A673 (cell line): ENCODE measurements at regions not wholly inside any gene's neighbourhood (a gene's known extent, or its start where the extent isn't known, plus 50 kb on each side); places are given as distances from the start of the nearest gene placed in this dataset.

Experiments used
- CTCF ChIP-seq: fragments of 300-800, 200-600 bp; sonication (generic); conservative IDR thresholded peaks from 2 replicates; pipeline ENCODE4 v1.5.1; 2017; ENCODE audit warnings: low read depth, mild to moderate bottlenecking, antibody characterized with exemption, low read length, moderate library complexity, mixed read lengths
- EZH2 ChIP-seq: fragments of 200-600 bp; sonication (generic); IDR thresholded peaks from 2 replicates; pipeline ENCODE4 v1.6.1; 2017; ENCODE audit warnings: borderline replicate concordance, low read depth, mild to moderate bottlenecking, mixed read lengths, antibody characterized with exemption, low read length; ENCODE audit not compliant: poor library complexity, severe bottlenecking

DNA sequence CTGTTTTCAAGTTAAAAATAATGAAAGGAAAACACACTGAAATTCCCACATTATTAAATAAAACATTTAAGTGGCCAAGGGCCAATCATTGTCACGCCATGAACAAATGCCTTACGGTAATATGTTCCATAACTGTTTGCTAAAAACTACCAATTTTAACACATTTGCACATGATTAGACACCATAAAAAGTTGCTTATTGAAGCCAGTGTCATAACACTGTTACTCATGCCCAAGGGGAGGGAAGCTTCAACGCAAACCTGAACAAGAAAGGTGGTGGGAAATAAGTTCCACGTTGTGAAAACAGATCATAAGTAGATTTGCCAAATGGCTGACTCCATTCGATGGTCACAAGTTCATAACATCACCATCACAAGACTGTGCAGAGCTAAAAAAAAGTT is 739.3 kb upstream of the FAM241A start:
- no peak for TF ChIP-seq CTCF
- TF ChIP-seq EZH2, result no peak
